NCI-H82 (cell line): ENCODE measurements at regions not wholly inside any gene's neighbourhood (a gene's known extent, or its start where the extent isn't known, plus 50 kb on each side); places are given as distances from the start of the nearest gene placed in this dataset.

ENCODE experiments used
- DNase-seq: peaks from one replicate; lab custom pipeline; 2025; lab: John Stamatoyannopoulos, UW

DNA sequence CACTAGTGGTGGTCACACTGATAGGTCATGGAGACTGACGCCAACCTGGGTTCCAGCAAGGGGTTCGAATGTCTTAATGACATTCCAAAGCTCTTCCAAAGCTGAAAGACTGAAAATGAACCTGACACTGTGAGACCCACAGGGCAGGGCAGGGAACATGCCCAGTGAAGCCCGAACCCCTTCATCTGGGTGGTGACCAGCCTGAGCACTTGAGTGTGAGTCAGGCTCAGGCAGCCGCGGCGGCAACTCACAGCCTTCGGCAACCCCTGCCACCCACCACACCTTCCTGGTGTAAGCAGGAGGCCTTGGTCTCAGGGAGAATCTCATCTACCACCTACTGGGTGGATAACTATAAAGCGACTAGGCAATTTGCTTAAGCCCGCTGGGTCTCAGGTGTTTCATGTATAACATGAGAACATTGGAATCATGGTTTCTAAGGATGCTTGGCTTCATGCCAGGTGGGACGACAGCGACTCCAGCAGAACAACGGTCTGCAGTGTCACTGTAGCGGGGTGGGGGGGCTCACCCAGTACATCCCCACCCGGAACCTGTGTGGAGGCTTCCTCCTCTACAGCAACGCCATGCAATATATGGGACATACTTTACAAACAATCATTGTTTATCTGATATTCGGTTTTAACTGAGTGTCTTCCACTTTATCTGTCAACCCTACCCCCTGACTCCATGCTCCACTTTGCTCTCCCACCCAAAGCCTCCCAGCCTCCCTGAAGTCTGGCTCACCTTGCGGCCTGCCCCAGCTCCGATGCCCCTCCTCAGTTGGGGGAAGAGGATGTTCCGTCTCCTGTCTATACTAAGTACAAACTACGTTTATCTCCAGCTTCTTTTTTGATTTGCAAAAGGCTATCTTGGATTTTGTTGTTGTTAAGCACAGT lies 125.0 kb upstream of the MEF2A start:
- DNase-seq = peak; percentile 24

DNA sequence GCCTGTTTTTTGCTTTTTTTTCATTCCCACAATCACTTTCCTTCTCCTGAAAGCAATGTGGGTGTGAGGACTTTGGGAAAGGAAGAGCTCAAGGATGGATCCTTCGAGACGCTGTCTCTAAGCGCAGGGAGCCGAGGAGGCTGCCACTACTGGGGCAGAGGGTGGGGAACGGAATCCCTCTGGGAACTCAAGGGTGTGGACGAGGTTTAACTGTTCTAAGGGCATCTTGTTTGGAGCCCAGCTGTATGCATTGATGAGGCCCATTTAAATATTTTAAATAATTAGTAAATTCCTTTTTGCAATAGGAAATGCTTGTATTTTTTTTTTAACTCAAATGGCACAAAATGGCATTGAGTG lies 124.4 kb upstream of the MEF2A start:
- DNase-seq = no peak

DNA sequence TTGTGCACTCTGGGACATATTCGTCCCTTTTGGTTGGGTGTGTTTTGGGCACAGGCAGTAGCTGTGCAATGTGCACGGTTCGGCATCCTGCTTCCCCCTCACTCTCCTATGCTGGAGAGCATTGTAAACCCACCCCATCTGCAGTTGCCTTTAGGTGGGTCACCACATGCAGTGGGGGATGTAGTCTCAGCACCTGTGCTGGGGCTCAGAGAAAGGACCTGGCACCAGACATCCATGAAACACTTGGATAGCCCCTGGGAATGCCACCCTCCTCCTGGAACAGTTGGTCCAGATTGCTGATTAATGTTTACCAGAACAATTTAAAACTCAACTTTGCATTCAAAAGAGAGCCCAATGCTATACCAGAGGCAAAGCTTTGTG lies 123.9 kb upstream of the MEF2A start:
- no peak for DNase-seq

DNA sequence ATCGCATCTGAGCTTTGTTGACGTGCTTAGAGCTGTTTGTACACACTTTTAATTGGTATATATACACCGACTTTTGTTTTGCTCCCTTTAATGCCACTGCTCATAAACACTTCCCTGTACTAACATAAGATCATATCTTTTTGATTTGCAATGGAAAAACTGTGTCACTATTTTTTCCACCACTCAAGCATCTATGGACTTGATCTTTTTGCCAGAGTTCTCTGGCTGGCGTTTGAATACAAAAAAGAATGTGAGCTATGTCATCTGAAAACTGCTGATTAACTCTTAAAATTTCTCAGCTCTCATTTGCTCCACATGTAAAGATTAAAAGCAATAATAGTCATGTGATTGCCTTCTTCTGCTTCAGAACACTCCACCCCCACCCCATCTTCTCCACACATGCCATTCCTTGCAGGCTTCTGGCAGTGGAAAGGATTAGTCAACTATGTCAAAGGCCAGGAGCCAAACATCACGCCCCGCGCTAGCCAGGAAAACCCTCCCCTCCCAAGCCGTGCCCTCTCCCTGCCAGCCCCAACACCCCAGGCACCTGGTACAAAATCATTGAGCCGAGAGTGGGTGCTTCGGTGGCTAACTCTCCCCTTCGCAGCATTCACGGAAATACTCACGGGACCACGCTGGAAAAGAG lies 123.4 kb upstream of the MEF2A start:
- peak; percentile 15 for DNase-seq

DNA sequence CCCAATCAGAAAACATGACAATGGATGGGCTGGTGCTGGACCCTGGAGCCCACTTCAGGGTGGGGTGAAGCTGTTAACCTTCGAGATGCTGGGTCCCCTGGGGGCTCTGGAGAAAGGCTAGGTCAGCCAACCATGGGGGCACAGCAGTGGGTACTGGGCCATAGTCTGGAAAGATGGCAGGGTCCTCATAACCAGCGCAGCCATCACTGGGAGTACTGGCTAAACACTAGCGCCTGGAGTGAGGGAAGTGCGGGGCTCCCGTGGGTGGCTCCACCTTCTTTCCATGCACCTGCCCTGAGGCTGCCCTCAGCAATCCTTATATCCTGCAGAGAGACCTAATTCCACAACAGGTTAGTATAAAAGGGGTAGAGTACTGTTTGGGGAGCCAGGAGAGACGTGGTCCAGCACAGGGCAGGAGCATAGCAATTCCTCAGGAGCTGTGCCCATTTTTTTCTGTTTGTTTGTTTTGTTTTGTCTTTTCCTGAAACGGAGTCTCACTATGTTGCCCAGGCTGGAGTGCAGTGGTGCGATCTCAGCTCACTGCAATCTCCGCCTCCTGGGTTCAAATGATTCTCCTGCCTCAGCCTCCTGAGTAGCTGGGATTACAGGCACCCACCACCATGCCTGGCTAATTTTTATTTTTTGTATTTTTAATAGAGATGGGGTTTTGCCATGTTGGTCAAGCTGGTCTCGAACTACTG lies 122.6 kb upstream of the MEF2A start:
- no peak for DNase-seq

DNA sequence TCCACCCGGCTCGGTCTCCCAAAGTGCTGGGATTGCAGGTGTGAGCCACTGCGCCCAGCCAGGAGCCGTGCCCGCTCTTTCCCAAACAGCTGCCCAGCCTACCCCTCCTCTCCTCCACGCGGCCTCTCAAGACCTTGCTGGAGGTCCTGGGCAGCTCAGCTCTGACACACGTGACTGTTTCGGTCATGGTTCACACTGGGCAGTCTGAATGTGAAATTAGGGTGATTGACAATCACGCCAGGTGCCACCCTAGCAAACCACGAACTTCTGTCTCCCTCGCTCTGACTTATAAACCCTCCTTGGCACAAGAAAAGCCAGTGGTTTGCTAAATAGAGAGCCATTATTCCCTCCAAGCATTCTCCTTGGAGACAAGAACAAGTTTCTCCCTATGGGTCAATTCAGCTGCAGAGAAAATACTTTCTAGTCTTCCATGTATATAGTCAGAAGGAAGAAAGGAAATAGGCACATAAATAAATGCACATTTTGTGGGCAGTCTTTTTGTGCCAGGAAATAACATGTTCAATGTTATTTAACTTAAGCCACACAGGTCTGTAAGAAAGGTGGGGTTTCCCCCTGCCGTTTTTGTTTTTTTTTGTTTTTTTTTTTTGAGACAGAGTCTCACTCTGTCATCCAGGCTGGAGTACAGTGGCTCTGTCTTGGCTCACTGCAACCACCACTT lies 121.9 kb upstream of the MEF2A start:
- no peak for DNase-seq

DNA sequence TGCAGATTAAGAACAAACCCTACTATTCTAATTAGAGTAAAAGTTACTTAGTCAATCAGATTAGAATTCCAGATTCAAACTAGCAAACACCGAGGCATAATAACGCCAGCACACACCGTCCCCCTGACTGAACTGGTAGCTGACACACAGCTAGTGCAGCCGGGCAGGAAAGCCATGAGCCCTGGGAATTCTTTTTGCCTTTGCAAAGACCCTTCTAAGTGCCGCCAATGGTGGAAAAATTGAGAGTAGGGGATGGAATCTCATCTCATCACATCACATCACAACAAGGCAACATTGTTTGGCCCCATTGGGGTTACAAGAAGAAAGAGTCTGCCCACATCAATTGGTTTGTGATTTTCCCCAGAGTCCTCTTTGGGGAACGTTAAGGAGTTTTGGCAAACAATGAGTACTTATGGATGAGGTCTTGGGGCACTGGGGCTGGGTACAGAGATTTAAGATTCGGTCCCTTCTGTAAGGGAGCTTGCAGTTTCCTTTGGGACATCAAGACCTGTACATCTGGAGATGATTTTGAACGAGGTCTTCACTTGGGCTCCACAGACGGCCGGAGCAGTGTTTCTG lies 120.4 kb upstream of the MEF2A start:
- DNase-seq = peak; percentile 45

DNA sequence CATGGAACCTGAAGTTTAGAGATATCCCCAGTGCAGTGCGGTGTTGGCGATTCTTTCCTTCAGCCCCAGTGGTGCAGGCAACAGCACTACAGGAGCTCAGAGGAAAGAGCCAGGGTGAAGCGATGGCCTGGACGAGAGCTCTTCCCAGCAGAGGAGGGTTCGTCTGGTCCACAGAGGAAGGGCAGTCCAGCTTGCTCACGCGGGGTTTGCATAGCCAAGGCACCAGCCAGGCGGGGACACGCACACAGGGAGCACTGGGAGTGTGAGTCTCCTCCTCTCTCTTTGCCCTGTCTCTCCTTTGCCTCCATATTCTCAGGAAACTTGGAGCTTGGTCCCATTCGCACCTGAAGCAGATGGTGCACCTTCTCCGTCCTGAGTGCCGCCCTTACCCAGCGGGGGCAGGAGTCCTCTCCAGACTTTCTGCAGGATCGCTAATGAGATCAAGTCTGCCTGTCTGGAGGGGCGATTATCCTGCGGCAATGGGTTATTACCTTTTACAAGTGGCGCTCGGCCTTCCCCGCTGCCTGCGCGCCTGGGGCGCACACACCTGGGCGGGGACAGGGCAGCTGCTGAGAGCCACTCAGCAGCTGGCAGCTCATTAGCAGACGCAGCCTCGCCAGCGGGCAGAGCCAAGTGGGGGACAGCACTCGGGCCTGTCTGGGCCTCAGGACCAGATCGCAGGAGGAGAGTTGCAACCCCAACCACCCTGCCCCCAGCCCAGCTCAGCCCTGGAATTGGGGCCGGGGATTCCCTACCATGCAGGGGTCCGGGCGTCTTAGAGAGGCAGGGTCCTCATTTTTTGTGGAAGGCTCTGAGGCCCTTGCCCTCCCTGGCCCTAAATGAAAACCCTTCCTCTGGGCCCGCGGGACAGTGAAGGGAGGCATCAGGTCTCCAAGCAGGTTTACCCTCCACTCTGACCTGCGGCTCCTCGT lies 119.0 kb upstream of the MEF2A start:
- peak; percentile 96 for DNase-seq

DNA sequence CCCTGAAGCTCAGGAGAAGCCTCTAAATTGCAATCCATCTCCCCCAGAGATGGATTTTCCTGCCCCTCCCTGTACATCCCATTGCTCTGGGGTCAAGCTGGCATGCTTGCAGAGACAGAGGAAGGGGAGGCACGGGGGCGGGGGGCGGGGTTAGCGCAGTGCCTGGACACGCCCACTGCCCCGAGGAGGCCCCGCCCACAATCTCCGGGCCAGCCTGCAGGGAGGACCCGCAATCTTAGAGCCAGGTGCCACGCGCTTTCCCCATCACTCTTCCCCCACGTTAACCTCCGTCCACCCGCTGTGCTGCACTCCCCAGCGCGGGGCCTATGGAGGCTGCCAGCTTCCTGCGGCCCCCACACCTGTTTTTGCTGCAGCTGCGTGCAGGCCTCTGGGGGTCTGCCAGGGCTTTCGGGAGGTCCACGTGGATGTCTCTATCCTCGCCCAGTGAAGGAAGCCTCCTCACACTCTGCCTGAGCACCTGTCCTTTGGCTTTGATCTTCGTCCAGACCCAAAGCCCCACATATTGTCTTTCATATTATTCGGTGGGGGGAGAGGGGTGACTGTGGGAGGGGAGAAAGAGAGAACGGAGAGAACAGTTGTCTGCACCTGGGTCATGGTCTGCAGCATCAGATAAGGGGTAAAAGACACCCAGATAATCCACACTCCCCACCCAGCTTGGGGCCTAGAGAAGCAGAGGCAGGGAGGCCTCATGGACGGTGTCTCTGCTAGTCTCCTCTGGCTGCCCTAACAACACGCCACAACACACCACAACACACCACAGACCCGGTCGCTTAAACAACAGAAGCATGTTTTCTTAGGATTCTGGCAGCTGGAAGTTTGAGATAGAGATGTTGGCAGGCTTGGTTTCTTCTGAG lies 118.0 kb upstream of the MEF2A start:
- peak; percentile 77 for DNase-seq

DNA sequence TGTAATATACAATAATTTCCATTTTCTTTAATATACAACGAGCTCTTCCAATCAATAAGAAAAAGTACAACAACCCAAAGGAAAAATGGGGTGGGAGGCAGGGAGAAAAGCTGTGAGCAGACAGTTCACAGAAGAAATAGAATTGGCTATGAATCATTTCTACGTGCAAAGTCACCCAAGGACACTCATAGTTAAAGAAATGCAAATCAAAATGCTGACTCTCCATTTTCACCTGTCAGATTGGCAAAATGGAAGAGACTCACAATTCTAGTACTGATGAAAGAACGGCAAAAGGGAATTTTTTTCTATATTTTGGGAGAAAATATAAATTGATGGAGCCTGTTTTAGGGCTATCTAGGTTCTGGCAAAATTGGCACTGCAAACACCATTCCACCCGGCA lies 116.3 kb upstream of the MEF2A start:
- DNase-seq = no peak

DNA sequence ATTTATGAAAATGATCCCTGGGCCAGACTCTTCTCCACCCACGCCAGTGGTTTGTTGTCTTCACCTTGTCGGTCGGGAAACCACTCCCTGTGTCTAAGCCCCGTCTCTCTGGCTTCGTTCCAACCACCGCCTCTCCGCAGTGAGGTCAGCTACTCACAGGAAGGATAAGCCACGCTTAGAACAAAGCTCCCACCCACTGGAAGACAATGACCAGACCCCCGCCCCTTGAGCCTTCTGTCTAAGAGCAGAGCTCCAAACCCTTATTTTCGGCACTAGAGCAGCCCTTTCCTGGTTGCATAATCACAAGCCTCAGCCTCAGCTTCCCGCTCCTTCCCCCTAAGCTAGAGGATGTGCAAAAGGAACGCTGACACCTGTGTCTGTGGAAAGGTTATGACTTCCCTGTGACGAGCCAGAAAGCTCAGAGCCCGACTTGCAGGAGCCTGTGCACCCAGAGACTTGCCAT lies 114.9 kb upstream of the MEF2A start:
- peak; percentile 14 for DNase-seq

DNA sequence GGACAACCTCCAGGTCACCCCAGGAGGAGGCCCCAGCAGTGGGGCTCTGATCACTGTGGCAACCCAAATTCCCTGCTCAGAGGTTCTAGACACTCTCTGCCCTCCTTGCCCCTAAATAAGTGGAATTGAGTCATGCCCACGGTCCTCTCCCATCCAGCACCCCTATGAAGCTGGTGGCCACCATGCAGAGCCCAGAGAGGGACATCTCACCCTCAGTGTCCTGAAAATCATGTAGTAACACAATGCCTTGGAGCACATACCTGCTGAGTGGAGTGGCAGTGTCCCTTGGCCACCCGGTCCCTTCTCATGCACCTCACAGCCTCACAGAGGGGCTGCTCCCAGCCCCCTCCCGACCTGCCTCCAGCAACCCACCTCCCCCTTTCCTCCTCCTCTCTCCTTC lies 114.3 kb upstream of the MEF2A start:
- DNase-seq = no peak

DNA sequence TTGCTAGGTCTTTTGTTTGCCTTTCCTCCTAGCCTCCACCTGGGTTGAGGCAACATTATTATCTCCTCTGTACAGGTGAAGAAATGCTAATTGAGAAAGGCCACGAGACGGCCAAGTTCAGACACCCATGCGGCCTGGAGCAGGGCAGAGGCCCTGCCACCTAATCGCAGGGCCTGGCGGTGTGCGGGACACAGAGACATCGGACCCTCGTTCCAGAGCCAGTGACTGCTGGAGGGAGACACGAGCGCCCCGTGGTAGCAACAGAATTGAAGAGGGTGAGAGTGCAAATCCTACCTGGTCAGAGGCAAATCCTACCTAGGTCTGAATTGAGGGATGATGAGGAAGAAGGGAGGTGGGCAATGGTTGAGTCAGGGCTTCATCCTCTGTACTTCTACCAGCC lies 113.8 kb upstream of the MEF2A start:
- no peak for DNase-seq

DNA sequence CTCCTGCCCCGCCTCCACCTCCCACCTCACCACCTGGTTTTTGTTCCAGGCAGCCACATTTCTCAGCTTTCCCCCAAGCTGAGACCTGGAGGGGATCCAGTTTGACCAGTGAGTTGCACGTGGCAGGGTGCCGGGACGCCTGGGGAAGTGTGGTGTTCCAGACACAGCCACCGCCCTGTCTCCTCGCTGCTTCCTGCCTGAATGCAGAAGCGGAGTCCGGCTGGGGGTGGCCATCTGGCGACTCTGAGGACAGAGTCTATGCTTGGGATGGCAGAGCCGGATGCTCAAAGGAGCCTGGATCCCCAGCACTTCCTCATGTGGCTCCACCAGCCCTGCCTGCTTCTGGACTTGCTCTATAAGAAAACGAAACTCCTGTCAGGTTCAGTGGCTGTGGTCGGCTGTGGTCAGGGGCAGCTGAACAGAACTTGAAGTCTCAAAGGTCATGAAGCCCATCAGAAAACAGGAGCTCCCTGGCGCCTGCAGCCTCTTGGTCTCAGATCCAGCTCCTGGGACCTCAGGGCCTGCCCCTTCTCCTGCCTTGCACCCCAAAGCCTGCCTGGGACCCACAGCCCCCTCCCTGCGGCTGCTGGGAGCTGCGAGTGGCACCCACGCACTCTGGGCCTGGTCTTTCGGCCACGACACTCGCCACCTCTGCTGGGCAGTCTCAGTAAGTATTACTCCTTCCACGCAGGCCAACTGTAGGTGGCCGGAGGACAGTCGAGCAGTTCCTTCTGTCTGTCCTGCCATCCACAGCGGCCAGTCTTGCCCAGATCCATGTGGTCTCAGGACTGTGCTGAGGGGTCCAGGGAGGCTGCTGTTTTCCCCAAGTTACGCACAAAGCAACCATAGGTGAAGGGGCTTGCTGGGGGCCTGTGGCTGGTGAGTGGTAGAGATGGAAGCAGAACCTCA lies 112.8 kb upstream of the MEF2A start:
- no peak for DNase-seq

DNA sequence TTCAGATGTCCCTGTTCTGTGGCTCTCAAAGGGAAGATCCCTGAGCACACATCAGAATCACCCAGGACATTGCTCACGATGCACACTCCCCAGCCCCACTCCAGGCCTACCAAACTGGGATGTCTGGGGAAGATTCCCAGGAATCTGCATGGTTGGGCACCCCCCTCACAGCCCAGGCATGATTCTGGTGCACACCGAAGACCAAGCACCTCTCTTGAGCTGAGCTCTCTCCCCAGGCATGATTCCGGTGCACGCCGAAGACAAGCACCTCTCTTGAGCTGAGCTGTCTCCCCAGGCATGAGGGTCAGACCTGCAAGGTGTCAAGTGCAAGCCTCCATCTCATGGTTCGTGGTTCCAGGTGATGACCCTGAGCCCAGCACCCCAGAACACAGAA lies 112.2 kb upstream of the MEF2A start:
- no peak for DNase-seq

DNA sequence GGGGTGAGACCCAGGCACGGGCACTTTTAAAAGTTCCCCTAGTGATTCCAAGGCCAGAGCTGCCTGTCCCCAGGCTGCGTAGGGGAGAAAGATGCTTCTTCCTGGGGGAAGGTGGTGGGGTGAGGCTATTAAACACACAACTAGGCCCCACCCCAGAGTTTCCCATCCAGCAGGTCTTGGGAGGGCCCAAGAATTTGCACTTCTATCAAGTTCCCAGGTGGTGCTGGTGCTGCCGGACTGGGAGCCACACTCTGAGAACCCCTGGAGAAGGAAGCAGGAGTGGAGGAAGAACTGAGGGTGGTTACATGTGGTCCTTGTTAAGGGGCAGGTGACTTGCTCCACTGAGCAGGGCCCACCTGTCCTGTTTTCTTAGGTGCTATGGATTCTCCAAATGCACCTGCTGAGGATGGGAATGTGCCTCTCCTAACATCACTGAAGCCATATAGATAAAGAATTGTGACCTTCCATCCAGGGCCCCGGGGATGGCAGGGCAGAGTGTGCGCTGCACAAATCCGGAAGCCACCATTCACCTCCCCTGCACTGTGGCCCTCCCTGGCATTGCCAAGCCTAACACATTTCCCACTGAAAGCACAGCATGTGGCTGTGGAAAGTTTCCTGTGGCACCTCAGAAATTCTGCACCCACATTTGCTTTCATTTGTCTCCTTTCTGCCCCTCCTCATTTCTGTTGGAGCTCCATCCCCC lies 111.5 kb upstream of the MEF2A start:
- DNase-seq = no peak

DNA sequence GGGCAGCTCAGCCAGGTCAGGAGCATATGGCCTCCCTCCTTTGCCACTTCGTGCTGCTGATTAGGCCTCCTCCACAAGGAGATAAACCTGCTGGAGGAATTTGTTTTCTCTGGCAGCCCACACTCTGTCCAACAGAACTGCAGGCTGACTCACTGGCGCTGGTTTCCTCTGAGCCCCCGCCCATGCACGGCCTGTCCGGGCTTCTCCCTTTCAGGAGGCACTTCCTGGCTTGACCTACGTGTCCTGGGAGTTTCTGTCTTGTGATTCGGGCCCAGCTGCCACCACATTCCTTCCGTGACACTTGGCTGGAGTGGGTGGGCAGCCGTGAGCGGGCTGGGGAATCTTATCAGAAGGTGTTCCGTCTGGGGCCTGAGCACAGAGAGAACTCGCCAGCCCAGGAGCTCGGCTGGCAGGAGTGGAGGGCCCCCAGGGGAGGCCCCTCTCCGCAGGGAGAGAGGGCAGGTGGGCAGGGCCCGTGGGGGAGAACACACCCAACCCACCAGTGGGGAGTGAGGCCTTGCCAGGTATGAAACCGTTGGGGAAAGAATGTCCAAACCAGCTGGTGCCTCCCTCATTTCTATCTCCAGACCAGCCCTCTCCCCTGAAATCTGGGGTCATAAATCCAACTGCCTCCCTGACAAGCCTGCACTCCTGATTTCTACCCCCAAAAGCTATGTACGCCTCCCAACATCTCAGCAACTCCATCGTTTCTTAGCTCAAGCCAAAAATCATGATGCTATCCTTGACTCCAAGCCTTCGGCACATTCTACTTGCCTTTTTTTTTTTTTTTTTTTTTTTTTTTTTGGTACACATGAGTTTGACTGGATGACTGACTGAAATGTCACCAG lies 110.6 kb upstream of the MEF2A start:
- DNase-seq = peak; percentile 34
